Esophagus muscularis mucosa (tissue), 3 donors: ENCODE measurements at regions not wholly inside any gene's neighbourhood (a gene's known extent, or its start where the extent isn't known, plus 50 kb on each side); places are given as distances from the start of the nearest gene placed in this dataset.

Experiments
- CTCF ChIP-seq, 3 experiments: fragments of 200-600 bp in 2 of 3; fragments of 450-650 bp in 1 of 3; sonication (generic) in 2 of 3; IDR thresholded peaks; one replicate each; pipeline ENCODE4 v1.5.1; 2017 to 2019; ENCODE audit warnings: antibody characterized with exemption in 3 of 3, mild to moderate bottlenecking in 2 of 3, moderate library complexity in 1 of 3
- EP300 ChIP-seq: sonication (generic); formaldehyde crosslinking; IDR thresholded peaks from one replicate; pipeline ENCODE4 v1.6.1; 2017; ENCODE audit warnings: antibody characterized with exemption

DNA sequence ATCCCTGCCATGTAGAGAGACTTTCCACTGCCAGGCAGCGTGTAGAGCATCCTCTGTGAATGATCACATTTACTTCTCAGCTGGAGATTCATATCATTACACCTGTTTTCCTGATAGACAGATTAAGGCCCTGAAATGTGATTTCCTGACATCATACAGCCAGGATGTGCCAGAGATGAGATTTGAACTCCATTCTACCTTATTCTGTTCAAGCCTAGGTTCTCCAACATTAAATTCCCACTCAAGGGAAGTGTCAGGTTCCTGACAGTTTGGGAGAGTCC lies 482.1 kb downstream of the RPS24 start:
- TF ChIP-seq CTCF (IDR thresholded peaks at IDR 0.05) (no peak), EP300 (no peak)
